Liver (tissue), 3 donors: ENCODE measurements at regions not wholly inside any gene's neighbourhood (a gene's known extent, or its start where the extent isn't known, plus 50 kb on each side); places are given as distances from the start of the nearest gene placed in this dataset.

Source experiments
- FOXA1 ChIP-seq: IDR thresholded peaks from 2 replicates; pipeline ENCODE4 v1.6.1; 2016; ENCODE audit warnings: antibody characterized with exemption
- NR2F2 ChIP-seq: IDR thresholded peaks from 2 replicates; pipeline ENCODE4 v1.6.1; 2016; ENCODE audit warnings: antibody characterized with exemption
- RAD21 ChIP-seq, 2 donors: IDR thresholded peaks; 2 replicates each; pipeline ENCODE4 v1.6.1; 2016; ENCODE audit warnings: antibody characterized with exemption in 2 of 2, mild to moderate bottlenecking in 2 of 2
- SP1 ChIP-seq: IDR thresholded peaks from 2 replicates; pipeline ENCODE4 v1.6.1; 2018; ENCODE audit warnings: antibody characterized with exemption, mild to moderate bottlenecking
- TAF1 ChIP-seq: conservative IDR thresholded peaks from 2 replicates; pipeline ENCODE4 v1.6.1; 2016; ENCODE audit warnings: antibody characterized with exemption, mild to moderate bottlenecking
- YY1 ChIP-seq: IDR thresholded peaks from 2 replicates; pipeline ENCODE4 v1.6.1; 2016; ENCODE audit warnings: antibody characterized with exemption, mild to moderate bottlenecking
- TF ChIP-seq, protein P1 (sequence below): fragments of 150-350 bp; IDR thresholded peaks from 2 replicates; pipeline ENCODE4 v1.5.1; 2017; ENCODE audit warnings: improper control_type of control experiment, low read depth, low read length; ENCODE audit not compliant: missing input control
- donor health status: healthy.
- donor health status: healthy.

DNA sequence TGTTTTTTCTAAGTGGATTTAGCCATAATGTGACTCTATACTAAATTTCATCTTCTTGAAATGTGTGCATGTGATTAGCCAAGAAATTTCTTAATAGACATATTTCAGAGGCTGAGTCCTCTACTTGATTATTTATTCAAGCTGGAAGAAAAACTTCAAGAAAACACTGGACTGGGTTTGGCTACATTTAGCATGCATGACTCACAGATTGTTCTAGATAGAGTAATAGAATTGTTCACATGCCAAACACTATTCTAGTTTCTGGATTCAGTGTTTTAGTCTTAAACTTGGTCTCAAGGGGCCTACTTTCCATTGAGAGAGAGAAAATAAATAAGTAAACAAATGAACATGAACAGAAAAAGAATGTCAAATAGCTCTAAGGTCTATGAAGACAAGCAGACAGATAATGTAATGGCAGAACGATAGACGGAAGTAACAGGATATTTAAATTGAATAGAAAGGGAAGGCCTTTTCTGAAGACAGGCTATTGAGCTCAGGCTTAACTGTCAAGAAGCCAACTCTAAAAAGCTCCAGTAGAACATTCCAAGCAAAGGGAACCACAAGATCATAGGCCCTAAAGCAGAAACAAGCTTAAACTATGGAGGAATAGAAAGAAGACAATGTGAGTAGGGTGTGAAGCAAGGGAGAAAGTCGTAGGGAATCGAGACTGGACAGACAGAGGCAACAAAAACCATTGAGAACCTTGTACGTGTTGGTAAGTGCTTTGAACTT is 104.6 kb downstream of the TMEM144 start:
- TF ChIP-seq, protein P1, sequence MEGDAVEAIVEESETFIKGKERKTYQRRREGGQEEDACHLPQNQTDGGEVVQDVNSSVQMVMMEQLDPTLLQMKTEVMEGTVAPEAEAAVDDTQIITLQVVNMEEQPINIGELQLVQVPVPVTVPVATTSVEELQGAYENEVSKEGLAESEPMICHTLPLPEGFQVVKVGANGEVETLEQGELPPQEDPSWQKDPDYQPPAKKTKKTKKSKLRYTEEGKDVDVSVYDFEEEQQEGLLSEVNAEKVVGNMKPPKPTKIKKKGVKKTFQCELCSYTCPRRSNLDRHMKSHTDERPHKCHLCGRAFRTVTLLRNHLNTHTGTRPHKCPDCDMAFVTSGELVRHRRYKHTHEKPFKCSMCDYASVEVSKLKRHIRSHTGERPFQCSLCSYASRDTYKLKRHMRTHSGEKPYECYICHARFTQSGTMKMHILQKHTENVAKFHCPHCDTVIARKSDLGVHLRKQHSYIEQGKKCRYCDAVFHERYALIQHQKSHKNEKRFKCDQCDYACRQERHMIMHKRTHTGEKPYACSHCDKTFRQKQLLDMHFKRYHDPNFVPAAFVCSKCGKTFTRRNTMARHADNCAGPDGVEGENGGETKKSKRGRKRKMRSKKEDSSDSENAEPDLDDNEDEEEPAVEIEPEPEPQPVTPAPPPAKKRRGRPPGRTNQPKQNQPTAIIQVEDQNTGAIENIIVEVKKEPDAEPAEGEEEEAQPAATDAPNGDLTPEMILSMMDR = no peak
- TF ChIP-seq SP1 = no peak
- TF ChIP-seq RAD21 (IDR thresholded peaks at IDR 0.05) = no peak
- TF ChIP-seq TAF1 = no peak
- TF ChIP-seq YY1 = no peak
- no peak for TF ChIP-seq NR2F2
- TF ChIP-seq FOXA1 = no peak
